ENCODE measurements at regions not wholly inside any gene's neighbourhood (a gene's known extent, or its start where the extent isn't known, plus 50 kb on each side); places are given as distances from the start of the nearest gene placed in this dataset.

- no peak overlapping the region for H3K23ac ChIP-seq (ENCODE audit: low read depth, low read length)
- H3K4me3 ChIP-seq (ENCODE audit: insufficient read depth, low read depth, low read length) = no peak overlapping the region
- dilution Hi-C loops (cut with HindIII; ENCODE audit: low sequenced_read_pairs, unreplicated experiment) = no loop called here
- H3K27me3 ChIP-seq (ENCODE audit: control insufficient read depth, insufficient read depth, low read length) = no peaks in the 10 kb centered on the region
- H3K14ac ChIP-seq (replicated peaks; ENCODE audit: low read depth, low read length) = no peak overlapping the region
- no peak overlapping the region for H4K5ac ChIP-seq (ENCODE audit: low read depth, low read length)
- H2BK5ac ChIP-seq (ENCODE audit: low read depth, low read length, poor library complexity, severe bottlenecking) = no peak overlapping the region
- H3K4me2 ChIP-seq (ENCODE audit: low read depth, low read length) = no peak overlapping the region
- no peaks in the 10 kb centered on the region for H3K4me1 ChIP-seq (ENCODE audit: control insufficient read depth, insufficient read depth, low read length)
- BruUV-seq (replicated peaks) = no TSS peak
- no peaks in the 10 kb centered on the region for H3K9me1 ChIP-seq (ENCODE audit: insufficient read depth, low read length)
- no peak overlapping the region for H3K4ac ChIP-seq (ENCODE audit: low read depth, low read length)
- no peak overlapping the region for H3K9ac ChIP-seq (ENCODE audit: low read depth, low read length)
- H3K9me3 ChIP-seq (ENCODE audit: control insufficient read depth, insufficient read depth, low read length) = peaks cover 5% of the 10 kb centered on the region; the same call in 1 of the 2 replicates
- in situ Hi-C loops (cut with MboI; ENCODE audit: low sequenced_read_pairs) = no loop called here
- no peak overlapping the region for H2BK120ac ChIP-seq (ENCODE audit: low read depth, low read length)
- H3K79me1 ChIP-seq (ENCODE audit: low read depth in 1 of 2, low read length in 2 of 2) = no peaks in the 10 kb centered on the region
- H2BK15ac ChIP-seq (ENCODE audit: low read depth, low read length) = no peak overlapping the region
- DNase-seq = no peak
- WGBS, 2 experiments (ENCODE audit: extremely low coverage in 2 of 2, insufficient read length in 1 of 2) = no CpG with 5 or more reads among the region's 2 CpGs
- H3K27ac ChIP-seq (ENCODE audit: insufficient read depth, low read length) = no peak overlapping the region
- no peak overlapping the region for H2AFZ ChIP-seq (replicated peaks; ENCODE audit: low read length, poor library complexity)
- POLR2A ChIA-PET (ENCODE audit: unreplicated experiment) = no interaction called here
- TF ChIP-seq RAD21 (IDR thresholded peaks at IDR 0.05; ENCODE audit: low read length) = no peak
- TF ChIP-seq MXI1 (IDR thresholded peaks at IDR 0.05; ENCODE audit: borderline replicate concordance, low read depth, low read length) = no peak
- no peak for TF ChIP-seq POLR2A (IDR thresholded peaks at IDR 0.05; ENCODE audit: low read depth, low read length)
- no peak for TF ChIP-seq CHD1 (IDR thresholded peaks at IDR 0.05; ENCODE audit: low read depth, low read length)
- no peak for TF ChIP-seq MAFK (IDR thresholded peaks at IDR 0.05; ENCODE audit: low read depth, low read length)
- no peak for TF ChIP-seq CTCF (conservative IDR thresholded peaks at IDR 0.05; ENCODE audit: low read depth, low read length)
- TF ChIP-seq FOS (IDR thresholded peaks at IDR 0.05; ENCODE audit: low read depth, low read length) = no peak
- no peak for TF ChIP-seq BHLHE40 (IDR thresholded peaks at IDR 0.05; ENCODE audit: low read depth, low read length)
- no peak for TF ChIP-seq USF2 (IDR thresholded peaks at IDR 0.05; ENCODE audit: low read depth, low read length)
- TF ChIP-seq RCOR1 (IDR thresholded peaks at IDR 0.05; ENCODE audit: insufficient replicate concordance, low read length) = no peak
- no peak for TF ChIP-seq MAZ (IDR thresholded peaks at IDR 0.05; ENCODE audit: borderline replicate concordance, low read depth, low read length)
- no peak for TF ChIP-seq RFX5 (IDR thresholded peaks at IDR 0.05; ENCODE audit: low read depth, low read length)
- no peak for TF ChIP-seq ELK1 (IDR thresholded peaks at IDR 0.05; ENCODE audit: borderline replicate concordance, low read depth, low read length)
- TF ChIP-seq CEBPB (IDR thresholded peaks at IDR 0.05; ENCODE audit: low read depth, low read length) = no peak
- no peak for TF ChIP-seq NFE2L2 (IDR thresholded peaks at IDR 0.05; ENCODE audit: low read depth, low read length)
- no peak for TF ChIP-seq SMC3 (IDR thresholded peaks at IDR 0.05; ENCODE audit: low read depth, low read length)
- no peak overlapping the region for H3K56ac ChIP-seq (ENCODE audit: extremely low read depth, insufficient read depth, low read length)
- H3K18ac ChIP-seq (ENCODE audit: low read depth, low read length) = no peak overlapping the region
- H3K36me3 ChIP-seq (ENCODE audit: control insufficient read depth, insufficient read depth, low read length) = no peaks in the 10 kb centered on the region
- no peaks in the 10 kb centered on the region for H4K20me1 ChIP-seq (ENCODE audit: insufficient read depth, low read length)
- H2AK5ac ChIP-seq (ENCODE audit: low read depth, low read length) = no peak overlapping the region
- no peak overlapping the region for H2AK9ac ChIP-seq (replicated peaks; ENCODE audit: low read depth, low read length, poor library complexity)
- ATAC-seq (ENCODE audit: low read depth) = no peak
- CTCF ChIA-PET = no interaction called here
- H2BK20ac ChIP-seq (ENCODE audit: low read depth, low read length) = no peak overlapping the region
- no peak overlapping the region for H4K91ac ChIP-seq (ENCODE audit: insufficient read depth, low read depth, low read length)
- intact Hi-C loops (cut with micrococcal nuclease) = no loop called here
- H4K8ac ChIP-seq (ENCODE audit: low read depth in 2 of 2, low read length in 2 of 2) = no peak overlapping the region
Measured at GRCh38 chr12:71233083-71233482, 75.3 kb upstream of the TSPAN8 start.

All from IMR-90 (cell line).